Transverse colon (tissue), 3 donors: ENCODE measurements at regions not wholly inside any gene's neighbourhood (a gene's known extent, or its start where the extent isn't known, plus 50 kb on each side); places are given as distances from the start of the nearest gene placed in this dataset.
"Not testable (repeated sequence)": the region's sequence is repeated elsewhere in the genome, so short reads cannot be mapped to it uniquely, and the experiment has no call there.

Source experiments
- EP300 ChIP-seq: sonication (generic); formaldehyde crosslinking; IDR thresholded peaks from one replicate; pipeline ENCODE4 v1.6.1; 2017; ENCODE audit warnings: antibody characterized with exemption, low read depth
- TF ChIP-seq, protein P1 (sequence below), 5 experiments: fragments of 200-600 bp in 3 of 5; fragments of 450-650 bp in 2 of 5; sonication (generic) in 3 of 5; IDR thresholded peaks; 1 replicate in 2 of 5; 2 replicates in 3 of 5; pipeline ENCODE4 v1.5.1; 2016 to 2017; ENCODE audit warnings: antibody characterized with exemption in 5 of 5, inconsistent platforms in 3 of 5, mild to moderate bottlenecking in 2 of 5, moderate library complexity in 1 of 5

DNA sequence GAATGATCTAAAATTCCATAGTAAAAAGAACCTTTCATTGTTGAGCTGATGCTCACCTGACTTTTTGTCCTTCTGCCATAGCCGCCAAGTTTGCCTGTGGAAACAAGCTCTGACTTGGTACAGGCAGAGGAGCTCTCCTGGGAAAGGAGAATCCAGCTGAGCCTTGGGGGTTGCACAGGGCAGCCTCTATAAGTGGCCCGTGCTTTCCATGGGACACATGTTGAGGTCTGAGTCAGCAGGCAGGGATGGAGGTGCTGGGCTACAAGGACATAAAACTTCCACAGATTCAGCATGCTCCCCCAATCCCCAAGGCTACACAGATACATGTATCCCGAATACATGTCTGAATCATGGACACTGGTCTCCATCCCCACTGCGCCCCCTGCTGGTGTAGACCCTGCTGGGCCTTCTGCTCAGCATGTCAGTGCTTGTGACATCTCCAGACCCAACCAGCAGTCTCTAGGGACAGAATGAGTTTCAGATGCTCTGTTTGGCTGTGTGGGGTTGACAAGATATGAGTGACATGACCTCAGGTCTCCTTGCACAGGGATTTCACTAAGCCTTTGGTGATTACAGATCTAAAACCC, 551.7 kb downstream of the RPIA start:
- TF ChIP-seq, protein P1, sequence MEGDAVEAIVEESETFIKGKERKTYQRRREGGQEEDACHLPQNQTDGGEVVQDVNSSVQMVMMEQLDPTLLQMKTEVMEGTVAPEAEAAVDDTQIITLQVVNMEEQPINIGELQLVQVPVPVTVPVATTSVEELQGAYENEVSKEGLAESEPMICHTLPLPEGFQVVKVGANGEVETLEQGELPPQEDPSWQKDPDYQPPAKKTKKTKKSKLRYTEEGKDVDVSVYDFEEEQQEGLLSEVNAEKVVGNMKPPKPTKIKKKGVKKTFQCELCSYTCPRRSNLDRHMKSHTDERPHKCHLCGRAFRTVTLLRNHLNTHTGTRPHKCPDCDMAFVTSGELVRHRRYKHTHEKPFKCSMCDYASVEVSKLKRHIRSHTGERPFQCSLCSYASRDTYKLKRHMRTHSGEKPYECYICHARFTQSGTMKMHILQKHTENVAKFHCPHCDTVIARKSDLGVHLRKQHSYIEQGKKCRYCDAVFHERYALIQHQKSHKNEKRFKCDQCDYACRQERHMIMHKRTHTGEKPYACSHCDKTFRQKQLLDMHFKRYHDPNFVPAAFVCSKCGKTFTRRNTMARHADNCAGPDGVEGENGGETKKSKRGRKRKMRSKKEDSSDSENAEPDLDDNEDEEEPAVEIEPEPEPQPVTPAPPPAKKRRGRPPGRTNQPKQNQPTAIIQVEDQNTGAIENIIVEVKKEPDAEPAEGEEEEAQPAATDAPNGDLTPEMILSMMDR (IDR thresholded peaks at IDR 0.05): peak in 2 of 5 experiments; percentile 21 to 29
- TF ChIP-seq EP300: not testable (repeated sequence)
